ENCODE measurements at regions not wholly inside any gene's neighbourhood (a gene's known extent, or its start where the extent isn't known, plus 50 kb on each side); places are given as distances from the start of the nearest gene placed in this dataset.
"Not testable (repeated sequence)": the region's sequence is repeated elsewhere in the genome, so short reads cannot be mapped to it uniquely, and the experiment has no call there.

DNA sequence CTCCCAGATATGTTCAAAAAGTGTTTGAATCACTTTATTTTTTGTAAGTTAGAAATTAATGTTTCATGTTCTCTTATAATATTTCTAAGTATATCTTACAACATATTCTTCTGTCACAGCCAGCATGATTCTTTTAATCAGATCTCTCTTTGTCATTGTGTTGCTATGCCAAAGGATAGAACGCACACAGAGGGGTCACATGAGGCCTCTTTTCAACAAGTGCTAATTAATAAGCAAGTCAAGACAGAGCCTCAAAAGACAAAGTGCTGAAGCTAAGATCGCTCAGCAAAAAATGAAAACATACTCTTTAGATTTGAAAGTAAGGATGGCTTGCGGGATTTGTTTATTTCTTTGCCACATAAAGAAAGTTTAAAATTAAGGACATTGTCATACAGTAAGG lies 508.8 kb upstream of the PTCHD4 start:
- Mint-ChIP-seq H3K27me3 (no peaks in the 10 kb centered on the region), H3K36me3 (no peaks in the 10 kb centered on the region), H3K9me3 (peaks cover 15% of the 10 kb centered on the region), H3K4me3 (no peak overlapping the region), H3K4me1 (ENCODE audit: low read depth) (no peaks in the 10 kb centered on the region), H3K27ac (no peak overlapping the region)
- no peak for DNase-seq
- ChIA-PET POLR2A (no interaction called here), CTCF (no interaction called here)
- intact Hi-C loops (cut with micrococcal nuclease) = no loop called here

DNA sequence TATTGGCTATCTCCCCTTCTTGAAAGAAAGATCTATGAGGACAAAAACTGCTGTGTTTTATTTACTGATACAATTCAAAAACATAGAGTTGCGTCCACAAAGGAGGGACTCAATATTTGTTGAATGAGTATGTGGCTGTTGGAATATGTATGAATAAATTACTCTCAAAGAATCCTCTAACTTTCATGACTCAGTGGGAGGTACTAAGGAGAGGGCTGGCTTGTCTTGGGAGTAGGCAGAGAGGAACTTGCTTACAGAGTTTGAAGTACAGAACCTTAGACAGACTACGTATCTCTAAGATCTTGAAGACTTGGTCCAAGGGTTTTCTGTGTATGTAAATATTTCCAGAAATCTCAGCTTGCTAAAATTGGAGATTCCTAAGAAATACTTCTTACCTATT lies 504.0 kb upstream of the PTCHD4 start:
- Mint-ChIP-seq H3K4me1 (ENCODE audit: low read depth) (no peaks in the 10 kb centered on the region), H3K4me3 (no peak overlapping the region), H3K9me3 (peaks cover 13% of the 10 kb centered on the region), H3K27ac (no peak overlapping the region), H3K36me3 (no peaks in the 10 kb centered on the region), H3K27me3 (no peaks in the 10 kb centered on the region)
- intact Hi-C loops (cut with micrococcal nuclease) = no loop called here
- ChIA-PET CTCF (no interaction called here), POLR2A (no interaction called here)
- DNase-seq = no peak

DNA sequence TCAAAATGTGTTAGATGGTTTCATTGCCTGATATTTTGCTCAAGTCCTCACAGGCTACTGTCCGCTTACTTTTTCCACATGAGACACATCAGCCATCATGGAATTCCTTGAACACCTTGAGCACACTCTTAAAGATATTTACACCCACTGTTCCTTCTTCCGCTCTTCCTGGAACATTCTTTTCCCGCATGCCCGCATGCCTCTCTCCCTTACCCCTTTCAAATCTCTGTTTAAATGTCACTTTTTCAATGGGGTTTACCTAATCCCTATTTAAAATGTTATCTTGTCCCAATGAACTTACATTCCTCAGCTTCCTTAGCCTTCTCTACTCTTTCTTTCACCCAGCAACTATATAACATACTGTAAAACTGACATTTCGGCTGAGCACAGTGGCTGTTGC lies 503.3 kb upstream of the PTCHD4 start:
- Mint-ChIP-seq H3K36me3 (no peaks in the 10 kb centered on the region), H3K9me3 (peaks cover 11% of the 10 kb centered on the region), H3K4me1 (ENCODE audit: low read depth) (no peaks in the 10 kb centered on the region), H3K27me3 (no peaks in the 10 kb centered on the region), H3K4me3 (no peak overlapping the region), H3K27ac (no peak overlapping the region)
- POLR2A ChIA-PET = no interaction called here
- intact Hi-C loops (cut with micrococcal nuclease) = no loop called here
- no peak for DNase-seq
- CTCF ChIA-PET = no interaction called here

DNA sequence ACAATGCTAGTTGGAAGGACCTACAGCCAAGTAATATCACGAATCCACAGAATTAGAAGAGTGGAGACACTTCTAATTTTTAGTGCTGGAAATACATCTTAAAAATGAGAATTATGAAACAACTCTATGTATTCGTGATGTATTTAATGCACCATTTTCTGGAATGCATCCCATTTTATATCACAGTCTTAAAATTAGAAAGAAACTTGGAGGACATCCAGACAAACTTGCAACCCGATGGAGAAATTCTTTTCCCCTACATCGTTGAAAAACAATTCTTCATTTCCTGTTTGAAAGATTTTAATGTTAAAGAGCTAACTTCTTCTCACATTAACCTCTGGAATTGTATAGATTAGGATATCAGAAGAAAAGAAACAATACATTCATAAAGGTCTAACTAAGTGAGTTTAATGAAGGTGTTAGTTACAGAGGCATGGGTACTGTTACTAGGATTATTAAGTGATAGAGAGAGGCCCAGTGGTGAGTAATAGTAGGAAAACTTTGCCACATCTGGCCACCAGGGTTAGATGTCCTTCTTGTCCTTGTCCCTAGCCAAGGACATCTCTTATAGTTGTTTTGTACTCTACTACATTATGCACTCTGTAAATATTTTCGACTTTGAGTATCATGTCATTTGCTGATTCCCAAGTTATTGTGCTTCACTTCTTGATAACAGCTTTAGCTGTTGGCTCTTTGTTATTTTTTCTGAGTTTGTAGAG lies 502.4 kb upstream of the PTCHD4 start:
- CTCF ChIA-PET = no interaction called here
- POLR2A ChIA-PET = no interaction called here
- peaks cover 13% of the 10 kb centered on the region for H3K9me3 Mint-ChIP-seq
- intact Hi-C loops (cut with micrococcal nuclease) = no loop called here
- H3K36me3 Mint-ChIP-seq = no peaks in the 10 kb centered on the region
- H3K4me3 Mint-ChIP-seq = no peak overlapping the region
- no peaks in the 10 kb centered on the region for H3K27me3 Mint-ChIP-seq
- no peaks in the 10 kb centered on the region for H3K4me1 Mint-ChIP-seq (ENCODE audit: low read depth)
- H3K27ac Mint-ChIP-seq = no peak overlapping the region
- DNase-seq = no peak

GRCh38 chr6:48611332-48611731 lies 500.3 kb upstream of the PTCHD4 start:
- H3K9me3 Mint-ChIP-seq = peaks cover 2% of the 10 kb centered on the region
- intact Hi-C loops (cut with micrococcal nuclease) = no loop called here
- DNase-seq = no peak
- no peaks in the 10 kb centered on the region for H3K4me1 Mint-ChIP-seq (ENCODE audit: low read depth)
- no peak overlapping the region for H3K27ac Mint-ChIP-seq
- ChIA-PET POLR2A (no interaction called here), CTCF (no interaction called here)
- no peaks in the 10 kb centered on the region for H3K36me3 Mint-ChIP-seq
- H3K27me3 Mint-ChIP-seq = no peaks in the 10 kb centered on the region
- no peak overlapping the region for H3K4me3 Mint-ChIP-seq

- POLR2A ChIA-PET = no interaction called here
Measured at GRCh38 chr6:48610846-48611245, 499.8 kb upstream of the PTCHD4 start.

DNA sequence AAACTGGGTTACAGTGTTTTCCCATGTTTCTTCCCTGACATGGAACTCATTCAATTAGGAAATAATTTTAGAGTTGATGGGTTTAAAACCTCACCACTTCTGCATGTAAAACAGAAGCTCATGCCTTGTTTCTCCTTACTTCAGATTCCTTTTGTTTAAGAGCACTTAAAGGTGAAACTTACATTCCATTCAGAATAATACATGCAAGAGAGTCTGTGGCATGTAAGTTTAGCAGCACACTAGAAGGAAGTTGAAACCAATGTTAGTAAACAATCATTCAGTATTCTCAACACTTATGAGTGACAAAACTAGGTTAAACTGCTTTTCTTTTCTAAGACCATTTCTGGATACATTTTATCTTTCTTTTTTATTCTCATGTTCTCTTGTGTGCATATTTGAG lies 495.6 kb upstream of the PTCHD4 start:
- CTCF ChIA-PET = no interaction called here

More at GRCh38 chr6:48610846-48611245, 499.8 kb upstream of the PTCHD4 start:
- no peaks in the 10 kb centered on the region for H3K36me3 Mint-ChIP-seq
- DNase-seq = no peak
- intact Hi-C loops (cut with micrococcal nuclease) = no loop called here
- peaks cover 2% of the 10 kb centered on the region for H3K9me3 Mint-ChIP-seq
- no peaks in the 10 kb centered on the region for H3K27me3 Mint-ChIP-seq
- H3K4me3 Mint-ChIP-seq = no peak overlapping the region
- H3K27ac Mint-ChIP-seq = no peak overlapping the region
- CTCF ChIA-PET = no interaction called here
- H3K4me1 Mint-ChIP-seq (ENCODE audit: low read depth) = no peaks in the 10 kb centered on the region

GRCh38 chr6:48597951-48598350 lies 487.0 kb upstream of the PTCHD4 start:
- H3K4me3 Mint-ChIP-seq = no peak overlapping the region
- intact Hi-C loops (cut with micrococcal nuclease) = no loop called here
- no peaks in the 10 kb centered on the region for H3K4me1 Mint-ChIP-seq (ENCODE audit: low read depth)
- CTCF ChIA-PET = no interaction called here
- no peaks in the 10 kb centered on the region for H3K36me3 Mint-ChIP-seq
- H3K9me3 Mint-ChIP-seq = peaks cover 11% of the 10 kb centered on the region
- no peaks in the 10 kb centered on the region for H3K27me3 Mint-ChIP-seq
- POLR2A ChIA-PET = no interaction called here
- no peak for DNase-seq
- H3K27ac Mint-ChIP-seq = no peak overlapping the region

More for the DNA sequence above, 495.6 kb upstream of the PTCHD4 start:
- POLR2A ChIA-PET = no interaction called here
- no peak overlapping the region for H3K27ac Mint-ChIP-seq
- intact Hi-C loops (cut with micrococcal nuclease) = no loop called here
- no peak for DNase-seq
- H3K4me1 Mint-ChIP-seq (ENCODE audit: low read depth) = no peaks in the 10 kb centered on the region
- H3K9me3 Mint-ChIP-seq = peaks cover 5% of the 10 kb centered on the region
- H3K4me3 Mint-ChIP-seq = no peak overlapping the region
- H3K36me3 Mint-ChIP-seq = no peaks in the 10 kb centered on the region
- H3K27me3 Mint-ChIP-seq = no peaks in the 10 kb centered on the region

GRCh38 chr6:48596830-48597229 lies 485.8 kb upstream of the PTCHD4 start:
- ChIA-PET POLR2A (no interaction called here), CTCF (no interaction called here)
- intact Hi-C loops (cut with micrococcal nuclease) = no loop called here
- Mint-ChIP-seq H3K4me1 (ENCODE audit: low read depth) (no peaks in the 10 kb centered on the region), H3K9me3 (peaks cover 15% of the 10 kb centered on the region), H3K4me3 (no peak overlapping the region), H3K27ac (no peak overlapping the region), H3K27me3 (no peaks in the 10 kb centered on the region), H3K36me3 (no peaks in the 10 kb centered on the region)
- DNase-seq = no peak

GRCh38 chr6:48591158-48591557 lies 480.2 kb upstream of the PTCHD4 start:
- intact Hi-C loops (cut with micrococcal nuclease); POLR2A ChIA-PET; H3K27ac Mint-ChIP-seq; DNase-seq; H3K36me3 Mint-ChIP-seq; CTCF ChIA-PET; H3K4me1 Mint-ChIP-seq (ENCODE audit: low read depth); H3K4me3 Mint-ChIP-seq; H3K27me3 Mint-ChIP-seq: not testable (repeated sequence)
- H3K9me3 Mint-ChIP-seq = peaks cover 22% of the 10 kb centered on the region

DNA sequence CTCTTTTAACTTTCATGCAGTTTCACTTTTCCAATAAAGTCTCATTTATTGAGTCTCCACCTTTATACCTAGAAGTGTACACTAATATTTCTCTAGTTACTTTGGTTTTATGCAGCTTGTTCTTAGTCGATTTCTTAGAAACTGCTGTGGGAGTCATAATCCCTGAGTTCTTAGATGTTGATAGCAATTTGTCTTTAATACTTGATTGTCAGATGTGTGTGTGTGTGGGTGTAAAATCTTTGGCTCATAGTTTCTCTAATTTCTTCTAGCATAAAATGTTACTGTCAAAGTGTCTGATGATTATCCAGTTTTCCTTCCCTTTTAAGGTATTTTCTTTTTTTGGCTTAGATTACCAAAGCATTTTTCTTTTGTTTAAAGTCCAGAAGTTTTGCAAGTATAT lies 473.8 kb upstream of the PTCHD4 start:
- H3K27ac Mint-ChIP-seq = no peak overlapping the region

DNA sequence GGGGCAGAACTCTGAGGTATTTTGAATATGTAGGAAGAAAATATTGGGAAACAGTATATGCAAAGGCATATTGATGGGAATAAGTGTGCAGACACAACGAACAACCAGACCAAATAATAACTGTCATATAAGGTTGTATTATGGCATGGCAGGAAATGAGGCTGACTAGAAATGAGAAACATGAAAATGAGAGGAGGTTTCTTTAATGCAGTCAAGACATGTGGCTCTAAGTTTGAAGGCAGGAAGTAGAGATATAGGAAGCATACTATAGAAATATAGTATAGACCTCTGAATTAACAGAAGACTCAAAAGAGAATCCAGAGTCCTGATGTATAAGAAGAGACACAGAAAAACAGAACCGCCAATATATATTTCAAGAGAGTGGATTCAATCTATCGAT lies 459.7 kb upstream of the PTCHD4 start:
- CTCF ChIA-PET = no interaction called here
- H3K27ac Mint-ChIP-seq = no peak overlapping the region
- no peaks in the 10 kb centered on the region for H3K27me3 Mint-ChIP-seq
- intact Hi-C loops (cut with micrococcal nuclease) = no loop called here
- no peaks in the 10 kb centered on the region for H3K4me1 Mint-ChIP-seq (ENCODE audit: low read depth)
- no peaks in the 10 kb centered on the region for H3K36me3 Mint-ChIP-seq
- peaks cover 10% of the 10 kb centered on the region for H3K9me3 Mint-ChIP-seq
- POLR2A ChIA-PET = no interaction called here
- DNase-seq = no peak
- H3K4me3 Mint-ChIP-seq = no peak overlapping the region

More for the DNA sequence above, 473.8 kb upstream of the PTCHD4 start:
- H3K36me3 Mint-ChIP-seq = no peaks in the 10 kb centered on the region
- H3K9me3 Mint-ChIP-seq = peaks cover 3% of the 10 kb centered on the region
- no peaks in the 10 kb centered on the region for H3K27me3 Mint-ChIP-seq
- ChIA-PET CTCF (no interaction called here), POLR2A (no interaction called here)
- DNase-seq = no peak
- no peaks in the 10 kb centered on the region for H3K4me1 Mint-ChIP-seq (ENCODE audit: low read depth)
- intact Hi-C loops (cut with micrococcal nuclease) = no loop called here
- no peak overlapping the region for H3K4me3 Mint-ChIP-seq

- no peaks in the 10 kb centered on the region for H3K27me3 Mint-ChIP-seq
- ChIA-PET CTCF (no interaction called here), POLR2A (no interaction called here)
- no peaks in the 10 kb centered on the region for H3K36me3 Mint-ChIP-seq
- intact Hi-C loops (cut with micrococcal nuclease) = no loop called here
- no peak overlapping the region for H3K27ac Mint-ChIP-seq
- DNase-seq = no peak
- peaks cover 9% of the 10 kb centered on the region for H3K9me3 Mint-ChIP-seq
- no peaks in the 10 kb centered on the region for H3K4me1 Mint-ChIP-seq (ENCODE audit: low read depth)
- no peak overlapping the region for H3K4me3 Mint-ChIP-seq
Measured at GRCh38 chr6:48568856-48569255, 457.9 kb upstream of the PTCHD4 start.
